ENCODE measurements at regions not wholly inside any gene's neighbourhood (a gene's known extent, or its start where the extent isn't known, plus 50 kb on each side); places are given as distances from the start of the nearest gene placed in this dataset.

DNA sequence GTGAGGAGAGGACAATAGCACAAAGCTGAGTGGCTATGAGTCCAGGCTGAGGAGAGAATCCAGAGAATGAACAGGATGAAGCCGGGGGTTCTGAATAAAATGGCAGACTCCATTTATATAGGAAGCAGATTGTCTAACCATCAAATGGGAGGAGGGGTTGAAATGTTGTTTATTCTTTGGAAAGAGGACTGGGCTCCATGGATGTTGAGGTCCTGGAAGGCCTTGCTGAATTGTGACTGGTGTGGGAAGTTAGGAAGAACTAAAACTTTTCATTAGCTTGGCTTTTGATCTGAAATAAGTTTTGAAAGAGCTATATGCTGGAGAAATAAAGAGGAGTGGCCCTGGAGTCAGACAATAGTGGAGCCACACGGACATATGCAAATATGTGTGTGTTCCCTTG, 647.8 kb downstream of the RNF144B start:
- TF ChIP-seq POLR2A (IDR thresholded peaks at IDR 0.05) (no peak), EP300 (IDR thresholded peaks at IDR 0.05) (no peak)
